ENCODE measurements at regions not wholly inside any gene's neighbourhood (a gene's known extent, or its start where the extent isn't known, plus 50 kb on each side); places are given as distances from the start of the nearest gene placed in this dataset.

GRCh38 chr10:58109731-58110130, 158.0 kb downstream of the IPMK start:
- H4K20me1 ChIP-seq (ENCODE audit: insufficient read depth): no peaks in the 10 kb centered on the region
- in situ Hi-C loops (cut with MboI): no loop called here
- H3K4me3 ChIP-seq: no peak overlapping the region
- H3K4me2 ChIP-seq (ENCODE audit: unreplicated experiment): no peak overlapping the region
- H3K9me3 ChIP-seq (ENCODE audit: low read depth): no peaks in the 10 kb centered on the region
- H3K9me2 ChIP-seq (ENCODE audit: insufficient read depth): no peaks in the 10 kb centered on the region
- peaks cover 15% of the 10 kb centered on the region for H3F3A ChIP-seq (ENCODE audit: insufficient read depth)
- no peak for TF ChIP-seq EZH2phosphoT487 (IDR thresholded peaks at IDR 0.05; ENCODE audit: insufficient read depth, low read depth)
- TF ChIP-seq EZH2 (IDR thresholded peaks at IDR 0.05; ENCODE audit: insufficient read depth, poor library complexity, severe bottlenecking): no peak
- H2AFZ ChIP-seq: no peak overlapping the region
- peaks cover 11% of the 10 kb centered on the region for H3K4me1 ChIP-seq (ENCODE audit: insufficient read depth)
- H3K36me3 ChIP-seq (ENCODE audit: low read depth): no peaks in the 10 kb centered on the region
- H3K9ac ChIP-seq: no peak overlapping the region
- no peak overlapping the region for H3K27ac ChIP-seq
- H3K27me3 ChIP-seq (replicated peaks; ENCODE audit: insufficient read depth): peaks cover 19% of the 10 kb centered on the region
- DNase-seq: no peak
- H3K79me2 ChIP-seq (ENCODE audit: insufficient read depth): no peaks in the 10 kb centered on the region
- 37 to 47% methylated on average over 3 of the region's 3 CpGs for WGBS, 2 experiments (ENCODE audit: low coverage in 1 of 2, low lambda C conversion rate in 2 of 2, missing lambda C conversion rate in 2 of 2)

- DNase-seq: peak; percentile 88
- no peaks in the 10 kb centered on the region for H3K79me2 ChIP-seq (ENCODE audit: insufficient read depth)
- no peaks in the 10 kb centered on the region for H3K9me2 ChIP-seq (ENCODE audit: insufficient read depth)
- peaks cover 11% of the 10 kb centered on the region for H3K4me1 ChIP-seq (ENCODE audit: insufficient read depth)
- H3K4me3 ChIP-seq: no peak overlapping the region
- H3K4me2 ChIP-seq (ENCODE audit: unreplicated experiment): no peak overlapping the region
- no peak for TF ChIP-seq EZH2phosphoT487 (IDR thresholded peaks at IDR 0.05; ENCODE audit: insufficient read depth, low read depth)
- no peak for TF ChIP-seq EZH2 (IDR thresholded peaks at IDR 0.05; ENCODE audit: insufficient read depth, poor library complexity, severe bottlenecking)
- H3K27ac ChIP-seq: no peak overlapping the region
- H3K9me3 ChIP-seq (ENCODE audit: low read depth): no peaks in the 10 kb centered on the region
- peaks cover 15% of the 10 kb centered on the region for H3F3A ChIP-seq (ENCODE audit: insufficient read depth)
- H2AFZ ChIP-seq: no peak overlapping the region
- H3K36me3 ChIP-seq (ENCODE audit: low read depth): no peaks in the 10 kb centered on the region
- peaks cover 24% of the 10 kb centered on the region; the same call in 1 of the 2 replicates for H3K27me3 ChIP-seq (replicated peaks; ENCODE audit: insufficient read depth)
- H3K9ac ChIP-seq: no peak overlapping the region
- WGBS, 2 experiments (ENCODE audit: low coverage in 1 of 2, low lambda C conversion rate in 2 of 2, missing lambda C conversion rate in 2 of 2): 27 to 31% methylated on average over 2 of the region's 2 CpGs
- H4K20me1 ChIP-seq (ENCODE audit: insufficient read depth): no peaks in the 10 kb centered on the region
- in situ Hi-C loops (cut with MboI): no loop called here
Observed at GRCh38 chr10:58107506-58107905, 160.2 kb downstream of the IPMK start.

- no peak overlapping the region for H2AFZ ChIP-seq
- no peaks in the 10 kb centered on the region for H3K79me2 ChIP-seq (ENCODE audit: insufficient read depth)
- H3K9me2 ChIP-seq (ENCODE audit: insufficient read depth): no peaks in the 10 kb centered on the region
- no peak overlapping the region for H3K4me3 ChIP-seq
- H3K27ac ChIP-seq: no peak overlapping the region
- peaks cover 15% of the 10 kb centered on the region for H3F3A ChIP-seq (ENCODE audit: insufficient read depth)
- no peaks in the 10 kb centered on the region for H4K20me1 ChIP-seq (ENCODE audit: insufficient read depth)
- H3K9ac ChIP-seq: no peak overlapping the region
- H3K36me3 ChIP-seq (ENCODE audit: low read depth): no peaks in the 10 kb centered on the region
- TF ChIP-seq EZH2 (IDR thresholded peaks at IDR 0.05; ENCODE audit: insufficient read depth, poor library complexity, severe bottlenecking) (no peak), EZH2phosphoT487 (IDR thresholded peaks at IDR 0.05; ENCODE audit: insufficient read depth, low read depth) (no peak)
- in situ Hi-C loops (cut with MboI): no loop called here
- DNase-seq: no peak
- no peak overlapping the region for H3K4me2 ChIP-seq (ENCODE audit: unreplicated experiment)
- 86 to 87% methylated on average over 33 to 40 of the region's 40 CpGs for WGBS, 2 experiments (ENCODE audit: low coverage in 1 of 2, low lambda C conversion rate in 2 of 2, missing lambda C conversion rate in 2 of 2)
- no peaks in the 10 kb centered on the region for H3K9me3 ChIP-seq (ENCODE audit: low read depth)
- H3K27me3 ChIP-seq (replicated peaks; ENCODE audit: insufficient read depth): peaks cover 30% of the 10 kb centered on the region; the same call in 1 of the 2 replicates
- peaks cover 11% of the 10 kb centered on the region for H3K4me1 ChIP-seq (ENCODE audit: insufficient read depth)
Observed at GRCh38 chr10:58106211-58107035, 161.3 kb downstream of the IPMK start.

GRCh38 chr10:58104351-58104751, 163.3 kb downstream of the IPMK start:
- H3K9me3 ChIP-seq (ENCODE audit: low read depth): no peaks in the 10 kb centered on the region
- H3K27ac ChIP-seq: no peak overlapping the region
- no peaks in the 10 kb centered on the region for H3K36me3 ChIP-seq (ENCODE audit: low read depth)
- TF ChIP-seq EZH2phosphoT487 (IDR thresholded peaks at IDR 0.05; ENCODE audit: insufficient read depth, low read depth): no peak
- TF ChIP-seq EZH2 (IDR thresholded peaks at IDR 0.05; ENCODE audit: insufficient read depth, poor library complexity, severe bottlenecking): no peak
- peak; percentile 24 for DNase-seq
- H3K4me3 ChIP-seq: no peak overlapping the region
- H3F3A ChIP-seq (ENCODE audit: insufficient read depth): peaks cover 15% of the 10 kb centered on the region
- H3K9me2 ChIP-seq (ENCODE audit: insufficient read depth): no peaks in the 10 kb centered on the region
- no peaks in the 10 kb centered on the region for H3K79me2 ChIP-seq (ENCODE audit: insufficient read depth)
- no peak overlapping the region for H3K4me2 ChIP-seq (ENCODE audit: unreplicated experiment)
- H2AFZ ChIP-seq: no peak overlapping the region
- in situ Hi-C loops (cut with MboI): no loop called here
- H3K4me1 ChIP-seq (ENCODE audit: insufficient read depth): peaks cover 11% of the 10 kb centered on the region
- H3K9ac ChIP-seq: no peak overlapping the region
- peaks cover 20% of the 10 kb centered on the region; the same call in 1 of the 2 replicates for H3K27me3 ChIP-seq (replicated peaks; ENCODE audit: insufficient read depth)
- no peaks in the 10 kb centered on the region for H4K20me1 ChIP-seq (ENCODE audit: insufficient read depth)
